Breast epithelium (tissue), 3 donors: ENCODE measurements at regions not wholly inside any gene's neighbourhood (a gene's known extent, or its start where the extent isn't known, plus 50 kb on each side); places are given as distances from the start of the nearest gene placed in this dataset.

ENCODE experiments used
- CTCF ChIP-seq, 3 donors: fragments of 450-650 bp; IDR thresholded peaks; one replicate each; pipeline ENCODE4 v1.5.1; 2016 to 2017; ENCODE audit warnings: antibody characterized with exemption in 3 of 3, mild to moderate bottlenecking in 3 of 3, moderate library complexity in 3 of 3
- POLR2A ChIP-seq: fragments of 450-650 bp; IDR thresholded peaks from one replicate; pipeline ENCODE4 v1.6.1; 2016; ENCODE audit warnings: antibody characterized with exemption, mild to moderate bottlenecking, moderate library complexity

GRCh38 chr4:135418353-135418752 lies 1216.8 kb upstream of the PABPC4L start:
- no peak for TF ChIP-seq CTCF (IDR thresholded peaks at IDR 0.05)
- TF ChIP-seq POLR2A = no peak
